Neural progenitor cell (in vitro differentiated cells): ENCODE measurements at regions not wholly inside any gene's neighbourhood (a gene's known extent, or its start where the extent isn't known, plus 50 kb on each side); places are given as distances from the start of the nearest gene placed in this dataset.

Source experiments
- DNase-seq: peaks from one replicate; pipeline ENCODE4 v3.0.0-alpha.2; 2016; ENCODE audit warnings: low spot score
- H2AFZ ChIP-seq: fragments of 200-600 bp; sonication (generic); replicated peaks from 2 replicates; pipeline ENCODE4 v1.6.1; 2016; ENCODE audit warnings: antibody characterized with exemption
- H3F3A ChIP-seq: fragments of 200-600 bp; sonication (generic); 2 replicates; pipeline ENCODE4 v1.6.1; 2016; ENCODE audit warnings: antibody characterized with exemption, low read depth
- H3K27ac ChIP-seq: fragments of 200-600 bp; sonication (generic); 2 replicates; pipeline ENCODE4 v1.5.1; 2016; ENCODE audit warnings: mild to moderate bottlenecking
- H3K27me3 ChIP-seq: fragments of 200-600 bp; sonication (generic); 2 replicates; pipeline ENCODE4 v1.6.1; 2016; ENCODE audit warnings: mild to moderate bottlenecking, moderate library complexity
- H3K36me3 ChIP-seq: fragments of 200-600 bp; sonication (generic); 2 replicates; pipeline ENCODE4 v1.5.1; 2016
- H3K4me1 ChIP-seq: fragments of 200-600 bp; sonication (generic); 2 replicates; pipeline ENCODE4 v1.6.1; 2016; ENCODE audit warnings: mixed run types
- H3K4me2 ChIP-seq: fragments of 200-600 bp; sonication (generic); 2 replicates; pipeline ENCODE4 v1.6.1; 2016
- H3K4me3 ChIP-seq: fragments of 200-600 bp; sonication (generic); 2 replicates; pipeline ENCODE4 v1.5.1; 2016
- H3K79me2 ChIP-seq: fragments of 200-600 bp; sonication (generic); 2 replicates; pipeline ENCODE4 v1.6.1; 2016; ENCODE audit warnings: low read depth
- H3K9ac ChIP-seq: fragments of 200-600 bp; sonication (generic); 2 replicates; pipeline ENCODE4 v1.6.1; 2016
- H3K9me3 ChIP-seq: fragments of 200-600 bp; sonication (generic); 2 replicates; pipeline ENCODE4 v1.5.1; 2016; ENCODE audit warnings: low read depth
- H4K20me1 ChIP-seq: fragments of 200-600 bp; sonication (generic); 2 replicates; pipeline ENCODE4 v1.6.1; 2016; ENCODE audit warnings: low read depth
- H3K27ac Mint-ChIP-seq: 3 replicates; pipeline ENCODE4 v1.8.0; 2021; ENCODE audit warnings: mixed read lengths
- H3K27me3 Mint-ChIP-seq: 2 replicates; pipeline ENCODE4 v1.8.0; 2022; ENCODE audit warnings: low read depth, mild to moderate bottlenecking, inconsistent platforms, moderate library complexity, mixed read lengths; ENCODE audit not compliant: insufficient read depth
- H3K36me3 Mint-ChIP-seq: 3 replicates; pipeline ENCODE4 v1.8.0; 2021; ENCODE audit warnings: mixed read lengths
- H3K4me1 Mint-ChIP-seq: 3 replicates; pipeline ENCODE4 v1.8.0; 2021; ENCODE audit warnings: mixed read lengths
- H3K4me3 Mint-ChIP-seq: 3 replicates; pipeline ENCODE4 v1.8.0; 2021; ENCODE audit warnings: mild to moderate bottlenecking, moderate library complexity, mixed read lengths
- H3K9me3 Mint-ChIP-seq: 3 replicates; pipeline ENCODE4 v1.8.0; 2020; ENCODE audit warnings: mixed read lengths
- EZH2 ChIP-seq: fragments of 200-600 bp; sonication (generic); IDR thresholded peaks from 2 replicates; pipeline ENCODE4 v1.6.1; 2017; ENCODE audit warnings: antibody characterized with exemption, mild to moderate bottlenecking, moderate library complexity
- EZH2phosphoT487 ChIP-seq: fragments of 200-600 bp; sonication (generic); IDR thresholded peaks from 2 replicates; pipeline ENCODE4 v1.6.1; 2017; ENCODE audit warnings: antibody characterized with exemption
- TF ChIP-seq, protein P1 (sequence below): fragments of 200-600 bp; sonication (generic); IDR thresholded peaks from 2 replicates; pipeline ENCODE4 v1.5.1; 2017; ENCODE audit warnings: antibody characterized with exemption, mild to moderate bottlenecking

DNA sequence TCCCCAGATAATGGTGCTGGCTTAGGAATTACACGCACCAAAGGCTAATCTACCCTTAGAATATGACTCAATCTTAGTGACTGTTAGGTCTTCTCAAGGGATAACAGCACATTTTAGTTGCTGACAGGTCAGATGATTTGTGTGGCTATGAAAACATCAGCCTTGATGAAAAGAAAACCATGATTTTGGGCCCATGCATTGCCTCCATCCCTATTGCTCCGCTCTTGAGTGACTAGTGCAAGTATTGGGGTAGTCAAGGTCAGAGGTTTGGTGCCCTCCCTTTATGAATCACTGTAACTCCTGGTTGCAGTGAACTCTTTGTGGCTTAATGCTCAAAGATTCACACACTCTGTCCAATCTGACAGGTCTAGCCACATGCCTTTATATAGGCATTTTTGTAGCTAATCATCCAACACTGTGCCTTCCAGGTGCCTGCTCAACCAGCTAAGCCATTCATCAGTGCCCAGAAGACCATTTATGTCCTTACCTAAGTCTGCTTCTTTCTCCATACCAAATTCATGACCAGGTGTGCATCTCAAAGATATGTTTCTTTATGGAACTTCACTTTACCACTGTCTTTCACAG, 251.6 kb downstream of the KCNJ2 start:
- H4K20me1 ChIP-seq = no peaks in the 10 kb centered on the region
- H3K4me3 Mint-ChIP-seq = no peak overlapping the region
- no peak overlapping the region for H3K4me2 ChIP-seq
- no peaks in the 10 kb centered on the region for H3K36me3 Mint-ChIP-seq
- TF ChIP-seq EZH2 (no peak), EZH2phosphoT487 (no peak)
- TF ChIP-seq, protein P1, sequence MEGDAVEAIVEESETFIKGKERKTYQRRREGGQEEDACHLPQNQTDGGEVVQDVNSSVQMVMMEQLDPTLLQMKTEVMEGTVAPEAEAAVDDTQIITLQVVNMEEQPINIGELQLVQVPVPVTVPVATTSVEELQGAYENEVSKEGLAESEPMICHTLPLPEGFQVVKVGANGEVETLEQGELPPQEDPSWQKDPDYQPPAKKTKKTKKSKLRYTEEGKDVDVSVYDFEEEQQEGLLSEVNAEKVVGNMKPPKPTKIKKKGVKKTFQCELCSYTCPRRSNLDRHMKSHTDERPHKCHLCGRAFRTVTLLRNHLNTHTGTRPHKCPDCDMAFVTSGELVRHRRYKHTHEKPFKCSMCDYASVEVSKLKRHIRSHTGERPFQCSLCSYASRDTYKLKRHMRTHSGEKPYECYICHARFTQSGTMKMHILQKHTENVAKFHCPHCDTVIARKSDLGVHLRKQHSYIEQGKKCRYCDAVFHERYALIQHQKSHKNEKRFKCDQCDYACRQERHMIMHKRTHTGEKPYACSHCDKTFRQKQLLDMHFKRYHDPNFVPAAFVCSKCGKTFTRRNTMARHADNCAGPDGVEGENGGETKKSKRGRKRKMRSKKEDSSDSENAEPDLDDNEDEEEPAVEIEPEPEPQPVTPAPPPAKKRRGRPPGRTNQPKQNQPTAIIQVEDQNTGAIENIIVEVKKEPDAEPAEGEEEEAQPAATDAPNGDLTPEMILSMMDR = no peak
- no peaks in the 10 kb centered on the region for H3K36me3 ChIP-seq
- H3K27me3 ChIP-seq = no peaks in the 10 kb centered on the region
- H3K27me3 Mint-ChIP-seq = no peaks in the 10 kb centered on the region
- DNase-seq = no peak
- H3K4me1 ChIP-seq = no peaks in the 10 kb centered on the region
- H3K9me3 Mint-ChIP-seq = no peaks in the 10 kb centered on the region
- no peak overlapping the region for H3K27ac ChIP-seq
- H3K4me1 Mint-ChIP-seq = no peaks in the 10 kb centered on the region
- no peaks in the 10 kb centered on the region for H3K9me3 ChIP-seq
- no peak overlapping the region for H3K4me3 ChIP-seq
- H3F3A ChIP-seq = no peaks in the 10 kb centered on the region
- no peak overlapping the region for H3K27ac Mint-ChIP-seq
- no peak overlapping the region for H3K9ac ChIP-seq
- no peaks in the 10 kb centered on the region for H3K79me2 ChIP-seq
- no peak overlapping the region for H2AFZ ChIP-seq

DNA sequence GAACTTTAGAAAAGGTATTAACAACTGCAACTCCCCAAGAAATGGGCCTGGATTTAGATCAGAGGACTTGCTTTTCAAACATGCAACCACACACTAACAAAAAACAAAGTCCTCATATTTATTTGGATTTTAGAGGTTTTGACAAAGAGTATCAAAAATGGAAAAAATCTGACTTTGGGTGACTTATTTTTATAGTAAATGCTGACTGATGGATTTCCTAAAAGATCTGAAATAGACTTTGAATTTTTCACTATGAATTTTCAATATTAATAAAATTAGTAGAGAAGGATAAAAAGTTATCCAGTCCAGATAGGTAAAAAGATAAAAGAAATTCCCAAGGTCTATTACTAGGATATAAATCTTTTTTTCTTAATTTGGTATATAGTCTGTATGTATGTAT, 253.5 kb downstream of the KCNJ2 start:
- Mint-ChIP-seq H3K36me3 (no peaks in the 10 kb centered on the region), H3K27ac (no peak overlapping the region), H3K4me3 (no peak overlapping the region), H3K9me3 (no peaks in the 10 kb centered on the region), H3K27me3 (no peaks in the 10 kb centered on the region), H3K4me1 (peaks cover 4% of the 10 kb centered on the region)
- Histone ChIP-seq H2AFZ (no peak overlapping the region), H3K4me1 (no peaks in the 10 kb centered on the region), H3K9me3 (no peaks in the 10 kb centered on the region), H3K9ac (no peak overlapping the region), H3K4me2 (no peak overlapping the region), H3K4me3 (no peak overlapping the region), H3K27ac (no peak overlapping the region), H3K27me3 (no peaks in the 10 kb centered on the region), H3K36me3 (no peaks in the 10 kb centered on the region), H4K20me1 (no peaks in the 10 kb centered on the region), H3F3A (no peaks in the 10 kb centered on the region), H3K79me2 (no peaks in the 10 kb centered on the region)
- TF ChIP-seq EZH2 (no peak), EZH2phosphoT487 (no peak)
- TF ChIP-seq, protein P1 = no peak
- DNase-seq = no peak

DNA sequence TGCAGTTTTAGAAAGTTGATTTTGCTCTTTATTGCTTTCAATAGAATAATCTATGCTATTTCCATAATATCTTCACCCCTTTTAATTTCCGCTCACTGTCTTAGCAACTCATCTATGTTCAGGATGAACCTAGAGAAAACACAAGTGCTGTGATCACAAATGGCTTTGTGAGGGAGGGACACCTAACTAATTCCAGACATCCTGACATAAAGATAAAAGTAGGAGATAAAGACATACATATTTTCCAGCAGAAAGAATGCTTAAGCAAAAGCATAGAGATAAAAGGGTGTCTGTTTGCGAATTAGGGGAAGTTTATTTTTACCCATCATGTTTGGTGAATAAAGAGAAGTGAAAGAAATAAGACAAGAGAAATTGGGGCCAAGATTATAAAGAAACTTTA, 254.2 kb downstream of the KCNJ2 start:
- Histone ChIP-seq H3K4me3 (no peak overlapping the region), H3K9ac (no peak overlapping the region), H4K20me1 (no peaks in the 10 kb centered on the region), H3K4me1 (no peaks in the 10 kb centered on the region), H3K4me2 (no peak overlapping the region), H3K27ac (no peak overlapping the region), H3K9me3 (no peaks in the 10 kb centered on the region), H3K27me3 (no peaks in the 10 kb centered on the region), H3K36me3 (no peaks in the 10 kb centered on the region), H3K79me2 (no peaks in the 10 kb centered on the region), H3F3A (no peaks in the 10 kb centered on the region), H2AFZ (no peak overlapping the region)
- Mint-ChIP-seq H3K27ac (no peak overlapping the region), H3K4me1 (peaks cover 4% of the 10 kb centered on the region), H3K4me3 (no peak overlapping the region), H3K9me3 (no peaks in the 10 kb centered on the region), H3K36me3 (no peaks in the 10 kb centered on the region), H3K27me3 (no peaks in the 10 kb centered on the region)
- DNase-seq = no peak
- TF ChIP-seq EZH2 = no peak
- TF ChIP-seq EZH2phosphoT487 = no peak
- TF ChIP-seq, protein P1 = no peak
